ENCODE measurements at regions not wholly inside any gene's neighbourhood (a gene's known extent, or its start where the extent isn't known, plus 50 kb on each side); places are given as distances from the start of the nearest gene placed in this dataset.
"Not testable (repeated sequence)": the region's sequence is repeated elsewhere in the genome, so short reads cannot be mapped to it uniquely, and the experiment has no call there.

GRCh38 chr5:103745353-103746065, 182.9 kb upstream of the NUDT12 start:
- H3K4me1 Mint-ChIP-seq (ENCODE audit: low read depth): no peaks in the 10 kb centered on the region
- H3K27ac Mint-ChIP-seq: no peak overlapping the region
- no peak overlapping the region for H3K4me3 Mint-ChIP-seq
- no peaks in the 10 kb centered on the region for H3K27me3 Mint-ChIP-seq
- no peaks in the 10 kb centered on the region for H3K36me3 Mint-ChIP-seq (ENCODE audit: low read depth)
- intact Hi-C loops (cut with micrococcal nuclease): no loop called here
- H3K9me3 Mint-ChIP-seq: no peaks in the 10 kb centered on the region

- Mint-ChIP-seq H3K27me3 (no peaks in the 10 kb centered on the region), H3K4me1 (ENCODE audit: low read depth) (no peaks in the 10 kb centered on the region), H3K27ac (no peak overlapping the region), H3K4me3 (no peak overlapping the region), H3K9me3 (no peaks in the 10 kb centered on the region), H3K36me3 (ENCODE audit: low read depth) (no peaks in the 10 kb centered on the region)
- intact Hi-C loops (cut with micrococcal nuclease): no loop called here
Measured at GRCh38 chr5:103744159-103744558, 181.6 kb upstream of the NUDT12 start.

- H3K4me3 Mint-ChIP-seq: no peak overlapping the region
- no peaks in the 10 kb centered on the region for H3K36me3 Mint-ChIP-seq (ENCODE audit: low read depth)
- H3K27me3 Mint-ChIP-seq: no peaks in the 10 kb centered on the region
- no peaks in the 10 kb centered on the region for H3K4me1 Mint-ChIP-seq (ENCODE audit: low read depth)
- H3K9me3 Mint-ChIP-seq: no peaks in the 10 kb centered on the region
- H3K27ac Mint-ChIP-seq: no peak overlapping the region
- intact Hi-C loops (cut with micrococcal nuclease): no loop called here
Measured at GRCh38 chr5:103743421-103743820, 180.8 kb upstream of the NUDT12 start.

GRCh38 chr5:103741984-103742383, 179.4 kb upstream of the NUDT12 start:
- intact Hi-C loops (cut with micrococcal nuclease): no loop called here
- no peaks in the 10 kb centered on the region for H3K9me3 Mint-ChIP-seq
- no peak overlapping the region for H3K4me3 Mint-ChIP-seq
- H3K27ac Mint-ChIP-seq: no peak overlapping the region
- H3K27me3 Mint-ChIP-seq: no peaks in the 10 kb centered on the region
- H3K36me3 Mint-ChIP-seq (ENCODE audit: low read depth): no peaks in the 10 kb centered on the region
- no peaks in the 10 kb centered on the region for H3K4me1 Mint-ChIP-seq (ENCODE audit: low read depth)

GRCh38 chr5:103736343-103736742, 173.8 kb upstream of the NUDT12 start:
- H3K27ac Mint-ChIP-seq; H3K4me3 Mint-ChIP-seq; H3K9me3 Mint-ChIP-seq; intact Hi-C loops (cut with micrococcal nuclease); H3K4me1 Mint-ChIP-seq (ENCODE audit: low read depth); H3K36me3 Mint-ChIP-seq (ENCODE audit: low read depth); H3K27me3 Mint-ChIP-seq: not testable (repeated sequence)

- Mint-ChIP-seq H3K4me1 (ENCODE audit: low read depth) (no peaks in the 10 kb centered on the region), H3K36me3 (ENCODE audit: low read depth) (no peaks in the 10 kb centered on the region), H3K27ac (no peak overlapping the region), H3K4me3 (no peak overlapping the region), H3K9me3 (peaks cover 49% of the 10 kb centered on the region), H3K27me3 (no peaks in the 10 kb centered on the region)
- intact Hi-C loops (cut with micrococcal nuclease): no loop called here
Measured at GRCh38 chr5:103724271-103724670, 161.7 kb upstream of the NUDT12 start.

GRCh38 chr5:103721183-103721582, 158.6 kb upstream of the NUDT12 start:
- no peaks in the 10 kb centered on the region for H3K36me3 Mint-ChIP-seq (ENCODE audit: low read depth)
- no peak overlapping the region for H3K4me3 Mint-ChIP-seq
- H3K4me1 Mint-ChIP-seq (ENCODE audit: low read depth): no peaks in the 10 kb centered on the region
- intact Hi-C loops (cut with micrococcal nuclease): no loop called here
- H3K27me3 Mint-ChIP-seq: no peaks in the 10 kb centered on the region
- H3K9me3 Mint-ChIP-seq: peaks cover 62% of the 10 kb centered on the region
- no peak overlapping the region for H3K27ac Mint-ChIP-seq

GRCh38 chr5:103718108-103718507, 155.5 kb upstream of the NUDT12 start:
- Mint-ChIP-seq H3K27ac (no peak overlapping the region), H3K4me3 (no peak overlapping the region), H3K36me3 (ENCODE audit: low read depth) (no peaks in the 10 kb centered on the region), H3K27me3 (no peaks in the 10 kb centered on the region), H3K4me1 (ENCODE audit: low read depth) (no peaks in the 10 kb centered on the region), H3K9me3 (peaks cover 50% of the 10 kb centered on the region)
- intact Hi-C loops (cut with micrococcal nuclease): no loop called here

GRCh38 chr5:103708601-103709000, 146.0 kb upstream of the NUDT12 start:
- no peaks in the 10 kb centered on the region for H3K27me3 Mint-ChIP-seq
- no peaks in the 10 kb centered on the region for H3K4me1 Mint-ChIP-seq (ENCODE audit: low read depth)
- no peak overlapping the region for H3K27ac Mint-ChIP-seq
- H3K9me3 Mint-ChIP-seq: peaks cover 15% of the 10 kb centered on the region
- H3K36me3 Mint-ChIP-seq (ENCODE audit: low read depth): no peaks in the 10 kb centered on the region
- intact Hi-C loops (cut with micrococcal nuclease): no loop called here
- H3K4me3 Mint-ChIP-seq: no peak overlapping the region

- Mint-ChIP-seq H3K9me3 (peaks cover 15% of the 10 kb centered on the region), H3K27ac (no peak overlapping the region), H3K4me3 (no peak overlapping the region), H3K4me1 (ENCODE audit: low read depth) (no peaks in the 10 kb centered on the region), H3K27me3 (no peaks in the 10 kb centered on the region), H3K36me3 (ENCODE audit: low read depth) (no peaks in the 10 kb centered on the region)
- intact Hi-C loops (cut with micrococcal nuclease): no loop called here
Measured at GRCh38 chr5:103706939-103707682, 144.5 kb upstream of the NUDT12 start.

GRCh38 chr5:103703617-103704016, 141.0 kb upstream of the NUDT12 start:
- no peaks in the 10 kb centered on the region for H3K4me1 Mint-ChIP-seq (ENCODE audit: low read depth)
- H3K27me3 Mint-ChIP-seq: no peaks in the 10 kb centered on the region
- H3K27ac Mint-ChIP-seq: no peak overlapping the region
- H3K4me3 Mint-ChIP-seq: no peak overlapping the region
- H3K9me3 Mint-ChIP-seq: peaks cover 9% of the 10 kb centered on the region
- intact Hi-C loops (cut with micrococcal nuclease): no loop called here
- no peaks in the 10 kb centered on the region for H3K36me3 Mint-ChIP-seq (ENCODE audit: low read depth)

- no peaks in the 10 kb centered on the region for H3K36me3 Mint-ChIP-seq (ENCODE audit: low read depth)
- H3K4me1 Mint-ChIP-seq (ENCODE audit: low read depth): no peaks in the 10 kb centered on the region
- intact Hi-C loops (cut with micrococcal nuclease): no loop called here
- H3K27me3 Mint-ChIP-seq: no peaks in the 10 kb centered on the region
- H3K4me3 Mint-ChIP-seq: no peak overlapping the region
- H3K9me3 Mint-ChIP-seq: peaks cover 17% of the 10 kb centered on the region
- H3K27ac Mint-ChIP-seq: no peak overlapping the region
Measured at GRCh38 chr5:103693517-103693916, 130.9 kb upstream of the NUDT12 start.

GRCh38 chr5:103690676-103691075, 128.1 kb upstream of the NUDT12 start:
- Mint-ChIP-seq H3K9me3 (peaks cover 23% of the 10 kb centered on the region), H3K4me1 (ENCODE audit: low read depth) (no peaks in the 10 kb centered on the region), H3K4me3 (no peak overlapping the region), H3K36me3 (ENCODE audit: low read depth) (no peaks in the 10 kb centered on the region), H3K27me3 (no peaks in the 10 kb centered on the region), H3K27ac (no peak overlapping the region)
- intact Hi-C loops (cut with micrococcal nuclease): no loop called here

- Mint-ChIP-seq H3K9me3 (peaks cover 34% of the 10 kb centered on the region), H3K36me3 (ENCODE audit: low read depth) (no peaks in the 10 kb centered on the region), H3K27me3 (no peaks in the 10 kb centered on the region), H3K4me3 (no peak overlapping the region), H3K4me1 (ENCODE audit: low read depth) (no peaks in the 10 kb centered on the region), H3K27ac (no peak overlapping the region)
- intact Hi-C loops (cut with micrococcal nuclease): no loop called here
Measured at GRCh38 chr5:103679873-103680272, 117.3 kb upstream of the NUDT12 start.

GRCh38 chr5:103676198-103676597, 113.6 kb upstream of the NUDT12 start:
- intact Hi-C loops (cut with micrococcal nuclease); H3K4me1 Mint-ChIP-seq (ENCODE audit: low read depth); H3K36me3 Mint-ChIP-seq (ENCODE audit: low read depth); H3K27me3 Mint-ChIP-seq; H3K27ac Mint-ChIP-seq; H3K4me3 Mint-ChIP-seq: not testable (repeated sequence)
- peaks cover 31% of the 10 kb centered on the region for H3K9me3 Mint-ChIP-seq
